ENCODE measurements at regions not wholly inside any gene's neighbourhood (a gene's known extent, or its start where the extent isn't known, plus 50 kb on each side); places are given as distances from the start of the nearest gene placed in this dataset.

DNA sequence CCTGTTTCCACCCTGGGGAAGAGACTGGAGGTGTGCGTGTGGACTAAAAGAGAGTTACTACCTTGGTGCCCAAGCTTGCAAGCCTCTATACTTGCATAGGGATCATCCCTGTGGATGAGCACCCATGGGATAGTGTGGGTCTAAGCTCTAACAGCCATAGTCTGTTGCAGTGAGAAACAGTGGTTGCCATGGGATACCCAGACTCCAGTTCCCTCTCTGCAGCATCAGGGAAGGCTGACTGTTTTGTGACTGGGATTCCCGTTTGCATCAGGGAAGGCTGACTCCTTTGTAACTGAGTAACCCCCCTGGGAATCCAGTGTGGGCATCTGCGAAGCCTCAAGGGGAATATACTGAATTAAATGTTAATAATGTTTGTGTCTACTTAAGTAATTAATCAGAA lies 196.1 kb downstream of the ZNF621 start:
- TF ChIP-seq, protein P1, sequence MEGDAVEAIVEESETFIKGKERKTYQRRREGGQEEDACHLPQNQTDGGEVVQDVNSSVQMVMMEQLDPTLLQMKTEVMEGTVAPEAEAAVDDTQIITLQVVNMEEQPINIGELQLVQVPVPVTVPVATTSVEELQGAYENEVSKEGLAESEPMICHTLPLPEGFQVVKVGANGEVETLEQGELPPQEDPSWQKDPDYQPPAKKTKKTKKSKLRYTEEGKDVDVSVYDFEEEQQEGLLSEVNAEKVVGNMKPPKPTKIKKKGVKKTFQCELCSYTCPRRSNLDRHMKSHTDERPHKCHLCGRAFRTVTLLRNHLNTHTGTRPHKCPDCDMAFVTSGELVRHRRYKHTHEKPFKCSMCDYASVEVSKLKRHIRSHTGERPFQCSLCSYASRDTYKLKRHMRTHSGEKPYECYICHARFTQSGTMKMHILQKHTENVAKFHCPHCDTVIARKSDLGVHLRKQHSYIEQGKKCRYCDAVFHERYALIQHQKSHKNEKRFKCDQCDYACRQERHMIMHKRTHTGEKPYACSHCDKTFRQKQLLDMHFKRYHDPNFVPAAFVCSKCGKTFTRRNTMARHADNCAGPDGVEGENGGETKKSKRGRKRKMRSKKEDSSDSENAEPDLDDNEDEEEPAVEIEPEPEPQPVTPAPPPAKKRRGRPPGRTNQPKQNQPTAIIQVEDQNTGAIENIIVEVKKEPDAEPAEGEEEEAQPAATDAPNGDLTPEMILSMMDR (IDR thresholded peaks at IDR 0.05): no peak
- TF ChIP-seq POLR2A (IDR thresholded peaks at IDR 0.05): no peak

Measured in breast epithelium (tissue), 3 donors.